NOMO-1 (cell line): ENCODE measurements at regions not wholly inside any gene's neighbourhood (a gene's known extent, or its start where the extent isn't known, plus 50 kb on each side); places are given as distances from the start of the nearest gene placed in this dataset.

Source experiments
- DNase-seq, 2 experiments: peaks; one replicate each; lab custom pipeline; 2025; ENCODE audit not compliant: unreplicated experiment in 2 of 2; lab: John Stamatoyannopoulos, UW

- no peak for DNase-seq
These were observed 247.9 kb downstream of the PPP1R2C start for GRCh38 chrX:42530027-42530426.

DNA sequence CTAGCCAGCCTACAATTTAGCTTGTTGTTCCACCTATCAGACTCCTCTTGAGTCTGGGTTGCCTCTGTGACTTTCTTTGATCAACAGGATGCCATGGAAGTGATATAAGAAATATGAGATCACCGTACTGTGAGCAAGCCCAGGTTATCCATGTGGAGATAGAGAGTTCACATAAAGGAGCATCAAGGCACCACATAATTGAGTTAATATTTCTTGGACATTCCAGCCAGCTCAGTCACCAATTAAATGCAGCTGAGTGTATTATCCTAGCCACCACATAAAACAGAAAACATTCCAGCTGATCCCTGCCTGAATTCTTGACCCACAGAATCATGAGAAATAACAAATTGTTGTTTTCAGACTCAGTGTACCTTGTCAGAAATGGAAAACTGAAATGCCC is 253.6 kb downstream of the PPP1R2C start:
- DNase-seq = no peak

DNA sequence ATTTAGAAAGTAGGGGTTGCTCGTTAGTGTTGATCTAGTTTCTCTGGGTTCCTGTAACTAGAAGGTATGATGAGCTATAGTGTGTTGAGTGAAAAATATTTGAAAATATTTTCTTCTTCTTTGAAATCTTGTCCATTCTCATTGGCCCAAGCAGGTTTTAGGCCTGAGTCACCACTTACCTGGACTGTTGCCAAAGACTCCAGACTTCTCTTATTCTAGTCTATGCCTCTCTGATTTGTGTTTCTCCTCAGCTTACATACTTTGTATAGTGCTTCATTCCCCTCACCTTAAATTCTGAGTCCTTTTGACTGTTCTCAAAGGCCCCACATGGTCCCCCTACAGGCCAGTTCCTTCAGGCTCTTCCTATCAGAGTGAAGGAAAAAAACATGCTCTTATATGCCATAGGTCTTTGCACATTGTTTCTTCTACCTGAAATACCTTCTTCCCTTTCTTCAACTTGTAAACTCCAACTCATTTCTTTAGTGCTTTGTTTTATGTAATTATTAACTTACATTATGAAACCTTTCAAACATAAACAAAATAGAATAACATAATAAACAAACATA is 258.2 kb downstream of the PPP1R2C start:
- no peak for DNase-seq

DNA sequence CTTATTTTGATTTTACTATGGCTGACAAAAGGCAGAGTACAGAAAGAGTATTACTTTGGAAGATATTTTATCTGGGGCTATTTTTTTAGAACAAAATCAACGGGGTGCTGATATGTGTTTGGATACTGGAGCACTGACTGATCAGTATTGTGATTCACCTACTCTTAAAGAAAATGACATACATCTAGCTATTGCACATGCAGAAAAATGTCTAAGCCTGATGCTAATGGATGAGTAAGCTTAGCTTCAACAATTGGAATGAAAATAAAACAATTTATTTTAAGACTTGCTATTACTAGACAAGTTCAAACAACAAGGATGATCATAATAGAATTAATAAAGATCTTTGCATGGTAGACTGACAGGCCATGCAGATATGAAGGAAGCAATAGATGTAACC is 262.0 kb downstream of the PPP1R2C start:
- no peak for DNase-seq

DNA sequence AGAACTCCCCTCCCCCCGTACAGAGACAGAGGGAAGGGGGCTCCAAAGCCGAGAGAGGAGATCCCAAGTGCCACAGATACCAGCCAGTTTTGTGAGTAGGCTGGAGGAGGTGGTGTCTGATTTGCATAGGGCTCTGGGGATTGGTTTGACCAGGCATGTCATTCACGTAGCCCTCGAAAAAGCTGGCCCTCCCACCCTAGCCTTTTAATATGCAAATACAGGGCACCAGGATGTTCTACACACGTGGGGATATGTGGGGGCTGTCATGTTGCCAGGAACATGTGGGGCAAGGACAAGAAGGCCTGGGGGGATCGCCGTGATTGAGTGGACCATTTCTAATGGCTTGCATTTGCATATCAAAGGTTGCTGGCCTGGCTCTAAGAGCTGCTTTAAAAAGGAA is 272.9 kb downstream of the PPP1R2C start:
- no peak for DNase-seq

DNA sequence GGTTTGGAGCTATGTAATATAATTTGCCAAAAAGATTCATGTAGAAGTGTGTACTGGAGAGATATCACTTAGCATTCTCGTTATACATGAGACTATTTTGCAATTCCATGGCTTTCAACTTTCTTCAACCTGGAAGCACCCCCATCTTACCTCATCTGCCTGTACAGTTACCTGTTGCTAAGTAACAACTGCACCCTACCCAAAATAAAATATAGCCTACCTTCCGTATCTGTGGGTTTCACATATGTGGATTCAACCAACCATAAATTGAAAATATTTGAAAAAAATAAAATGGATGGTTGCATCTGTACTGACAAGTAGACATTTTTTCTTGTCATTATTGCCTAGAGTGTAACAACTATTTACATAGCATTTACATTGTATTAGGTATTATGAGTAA is 278.3 kb downstream of the PPP1R2C start:
- DNase-seq = no peak

GRCh38 chrX:42497356-42497755 is 280.6 kb downstream of the PPP1R2C start:
- DNase-seq = no peak

GRCh38 chrX:42496239-42496638 is 281.7 kb downstream of the PPP1R2C start:
- DNase-seq = no peak

GRCh38 chrX:42495139-42495538 is 282.8 kb downstream of the PPP1R2C start:
- no peak for DNase-seq

- peak; percentile 0 to 24 for DNase-seq
These were observed 286.6 kb downstream of the PPP1R2C start for GRCh38 chrX:42491137-42491907.

- DNase-seq = peak; percentile 12 to 38
These were observed 287.9 kb downstream of the PPP1R2C start for GRCh38 chrX:42490111-42490510.

GRCh38 chrX:42485601-42486000 is 292.4 kb downstream of the PPP1R2C start:
- no peak for DNase-seq

DNA sequence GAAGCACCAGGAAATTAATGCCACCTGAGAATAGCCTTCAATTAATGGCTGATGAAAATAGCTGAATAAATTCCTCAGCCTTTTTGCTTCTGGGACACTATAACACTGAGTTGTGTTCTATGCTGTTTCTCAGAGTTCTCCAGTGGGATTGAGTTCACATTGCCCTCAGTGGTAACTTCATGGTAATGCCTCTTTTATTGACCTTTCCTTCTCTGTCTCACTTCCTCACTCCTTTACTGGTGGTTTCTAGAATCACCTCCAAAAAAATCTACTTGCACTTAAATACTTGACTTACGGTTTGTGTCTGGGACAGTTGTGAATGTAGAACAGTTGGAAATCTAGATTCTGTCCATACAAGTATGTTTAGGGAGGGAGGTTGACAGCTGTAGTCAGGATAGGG is 293.7 kb downstream of the PPP1R2C start:
- no peak for DNase-seq

- DNase-seq = no peak
These were observed 300.6 kb downstream of the PPP1R2C start for GRCh38 chrX:42477396-42477795.

DNA sequence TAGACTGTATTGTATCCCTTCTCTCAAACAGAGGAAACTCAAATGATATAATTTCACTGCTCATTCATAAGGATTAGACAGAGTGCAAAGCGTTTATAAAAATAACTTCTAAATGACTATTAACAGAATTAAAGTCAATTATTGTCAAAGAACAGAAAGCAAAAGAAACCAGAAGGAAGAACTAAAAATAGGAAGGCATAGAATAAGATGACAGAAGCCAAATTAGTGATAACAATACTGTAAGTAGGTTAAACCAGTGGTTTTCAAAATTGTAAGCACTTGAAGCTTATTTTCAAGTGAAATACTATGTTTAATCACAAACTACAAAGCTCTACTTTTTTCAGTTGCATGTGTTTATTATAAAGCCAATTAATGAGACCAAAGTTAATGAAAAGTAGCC is 305.2 kb downstream of the PPP1R2C start:
- DNase-seq = no peak

GRCh38 chrX:42466332-42467046 is 311.5 kb downstream of the PPP1R2C start:
- no peak for DNase-seq

DNA sequence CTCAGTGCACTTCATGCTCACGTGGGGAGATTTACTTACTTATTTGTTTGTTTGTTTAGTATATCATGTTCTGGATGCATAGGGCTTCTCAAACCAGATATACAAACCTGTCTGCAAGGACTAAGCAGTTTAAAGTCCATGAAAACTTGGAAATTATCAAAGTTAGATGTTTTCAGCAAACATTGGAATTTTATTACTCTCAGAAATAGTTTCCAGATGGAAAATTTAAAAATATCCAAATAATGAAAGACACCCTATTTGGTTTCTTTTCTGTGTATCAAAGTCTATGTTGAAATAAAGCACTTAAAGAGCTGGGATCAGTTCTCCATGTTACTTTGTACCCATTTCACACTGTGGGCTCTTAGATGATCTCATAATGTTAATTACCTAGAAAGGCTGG is 312.1 kb downstream of the PPP1R2C start:
- no peak for DNase-seq

- no peak for DNase-seq
These were observed 314.1 kb downstream of the PPP1R2C start for GRCh38 chrX:42463706-42464490.

DNA sequence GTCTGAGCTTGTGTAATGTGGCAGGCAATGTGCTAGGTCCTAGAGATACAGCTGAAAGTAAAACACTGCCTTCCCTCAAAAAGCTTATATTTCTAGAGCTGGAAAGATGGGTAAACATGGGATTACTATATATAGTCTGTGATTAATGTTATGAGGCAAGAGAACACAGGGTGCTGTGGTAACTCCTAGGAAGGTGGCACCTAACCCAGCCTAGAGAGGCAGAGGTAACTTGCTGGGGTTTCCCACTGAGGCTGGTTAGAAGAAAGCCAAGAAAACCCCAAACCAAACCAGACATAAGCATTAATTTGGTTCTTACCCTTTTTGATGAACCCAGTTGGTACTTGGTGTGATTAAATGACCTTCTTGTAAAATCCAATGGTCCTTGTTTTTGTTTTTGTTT is 315.0 kb downstream of the PPP1R2C start:
- DNase-seq = no peak

- DNase-seq = no peak
These were observed 317.3 kb downstream of the PPP1R2C start for GRCh38 chrX:42460706-42461105.

GRCh38 chrX:42459735-42460134 is 318.2 kb downstream of the PPP1R2C start:
- DNase-seq = no peak
